HEK293T (cell line): ENCODE measurements at regions not wholly inside any gene's neighbourhood (a gene's known extent, or its start where the extent isn't known, plus 50 kb on each side); places are given as distances from the start of the nearest gene placed in this dataset.

ENCODE experiments used
- BHLHE40 ChIP-seq: fragments of 450-650 bp; IDR thresholded peaks from 2 replicates; pipeline ENCODE4 v1.6.1; 2016; ENCODE audit warnings: mild to moderate bottlenecking, moderate library complexity, borderline replicate concordance
- PKNOX1 ChIP-seq: fragments of 450-650 bp; IDR thresholded peaks from 2 replicates; pipeline ENCODE4 v1.6.1; 2016
- ZNF384 ChIP-seq: fragments of 450-650 bp; IDR thresholded peaks from 2 replicates; pipeline ENCODE4 v1.6.1; 2016

- TF ChIP-seq PKNOX1, result no peak
- no peak for TF ChIP-seq ZNF384
- TF ChIP-seq BHLHE40, result no peak
Measured at GRCh38 chr3:24042174-24043059, 97.3 kb downstream of the NR1D2 start.
